RPMI7951 (cell line): ENCODE measurements at regions not wholly inside any gene's neighbourhood (a gene's known extent, or its start where the extent isn't known, plus 50 kb on each side); places are given as distances from the start of the nearest gene placed in this dataset.

Experiments
- DNase-seq: peaks from one replicate; pipeline ENCODE4 v3.0.0-alpha.2; 2012; ENCODE audit warnings: low read depth

- DNase-seq = no peak
Observed at GRCh38 chr20:59431014-59431413, 130.6 kb downstream of the EDN3 start.

GRCh38 chr20:59434960-59435359 lies 134.5 kb downstream of the EDN3 start:
- DNase-seq = no peak

- DNase-seq = no peak
Observed at GRCh38 chr20:59435518-59435917, 135.1 kb downstream of the EDN3 start.

- DNase-seq = no peak
Observed at GRCh38 chr20:59437601-59438031, 137.2 kb downstream of the EDN3 start.

GRCh38 chr20:59438201-59438600 lies 137.8 kb downstream of the EDN3 start:
- DNase-seq = no peak

- DNase-seq = no peak
Observed at GRCh38 chr20:59439243-59439642, 138.8 kb downstream of the EDN3 start.

GRCh38 chr20:59441306-59441705 lies 140.9 kb downstream of the EDN3 start:
- DNase-seq = no peak

- DNase-seq = no peak
Observed at GRCh38 chr20:59441860-59442810, 141.7 kb downstream of the EDN3 start.

GRCh38 chr20:59443550-59443949 lies 143.1 kb downstream of the EDN3 start:
- no peak for DNase-seq

GRCh38 chr20:59446376-59446775 lies 146.0 kb downstream of the EDN3 start:
- no peak for DNase-seq

- DNase-seq = peak; percentile 54
Observed at GRCh38 chr20:59448196-59448595, 147.8 kb downstream of the EDN3 start.

GRCh38 chr20:59448851-59449444 lies 148.5 kb downstream of the EDN3 start:
- DNase-seq = peak; percentile 42

GRCh38 chr20:59451066-59451630 lies 150.7 kb downstream of the EDN3 start:
- DNase-seq = no peak

- no peak for DNase-seq
Observed at GRCh38 chr20:59451641-59452040, 151.2 kb downstream of the EDN3 start.

- DNase-seq = no peak
Observed at GRCh38 chr20:59452856-59453255, 151.5 kb upstream of the PHACTR3 start.

- no peak for DNase-seq
Observed at GRCh38 chr20:59453759-59454560, 150.4 kb upstream of the PHACTR3 start.

GRCh38 chr20:59455402-59456341 lies 148.7 kb upstream of the PHACTR3 start:
- peak; percentile 27 for DNase-seq

- no peak for DNase-seq
Observed at GRCh38 chr20:59456342-59457279, 147.7 kb upstream of the PHACTR3 start.

GRCh38 chr20:59458645-59459044 lies 145.7 kb upstream of the PHACTR3 start:
- DNase-seq = no peak

GRCh38 chr20:59459586-59459985 lies 144.8 kb upstream of the PHACTR3 start:
- DNase-seq = no peak
